B cell (primary cell): ENCODE measurements at regions not wholly inside any gene's neighbourhood (a gene's known extent, or its start where the extent isn't known, plus 50 kb on each side); places are given as distances from the start of the nearest gene placed in this dataset.

Source experiments
- ATAC-seq: fragments of 200-7000 bp; cut with Tn5 transposase; one replicate; pipeline ENCODE4 v1.10.0; 2021; ENCODE audit warnings: low read depth, mild to moderate bottlenecking, moderate number of reproducible peaks, moderate library complexity
- CTCF ChIA-PET: fragments of 350-600 bp; sonication (Branson Sonifier 250); formaldehyde crosslinking; loops from one replicate; lab custom pipeline; 2021; ENCODE audit warnings: antibody characterized with exemption, inconsistent platforms; lab: Charles Lee
- POLR2A ChIA-PET: fragments of 350-600 bp; sonication (Branson Sonifier 250); formaldehyde crosslinking; loops from one replicate; lab custom pipeline; 2021; ENCODE audit warnings: antibody characterized with exemption; lab: Charles Lee
- DNase-seq: peaks from one replicate; pipeline ENCODE4 v3.0.0; 2013
- H2AFZ ChIP-seq: 2 replicates; pipeline ENCODE4 v1.6.1; 2012; ENCODE audit warnings: mild to moderate bottlenecking, low read depth, low read length; ENCODE audit not compliant: insufficient read depth, poor library complexity, severe bottlenecking
- H3K27ac ChIP-seq, 2 donors: 1 replicate in 1 of 2; 2 replicates in 1 of 2; pipeline ENCODE4 v1.5.1; 2012 to 2013; ENCODE audit warnings: low read length in 2 of 2, mild to moderate bottlenecking in 2 of 2, moderate library complexity in 1 of 2
- H3K27me3 ChIP-seq, 4 experiments: fragments of 200-600 bp in 1 of 4; sonication (generic) in 1 of 4; replicated peaks in 1 of 4; 1 replicate in 2 of 4; 2 replicates in 2 of 4; pipeline versions ENCODE4 v1.6.1 to v1.7.0; 2013 to 2016; ENCODE audit warnings: low read length in 3 of 4, mild to moderate bottlenecking in 2 of 4, mixed read lengths in 1 of 4, moderate library complexity in 1 of 4; ENCODE audit not compliant: insufficient read depth in 4 of 4, control insufficient read depth in 3 of 4; ENCODE audit errors: control extremely low read depth in 1 of 4
- H3K36me3 ChIP-seq, 2 experiments: replicated peaks in 1 of 2; 1 replicate in 1 of 2; 2 replicates in 1 of 2; pipeline versions ENCODE4 v1.6.1 to v1.7.1; 2013; ENCODE audit warnings: low read length in 1 of 2; ENCODE audit not compliant: insufficient read depth in 2 of 2, control insufficient read depth in 1 of 2; ENCODE audit errors: control extremely low read depth in 1 of 2, extremely low read depth in 1 of 2
- H3K4me1 ChIP-seq, 2 donors: fragments of 200-600 bp in 1 of 2; sonication (generic) in 1 of 2; 1 replicate in 1 of 2; 2 replicates in 1 of 2; pipeline versions ENCODE4 v1.5.1 to v1.6.1; 2013 to 2017; ENCODE audit warnings: low read length in 2 of 2; ENCODE audit not compliant: control insufficient read depth in 2 of 2, insufficient read depth in 2 of 2
- H3K4me2 ChIP-seq: replicated peaks from 2 replicates; pipeline ENCODE3; 2012; ENCODE audit warnings: mild to moderate bottlenecking, low read depth, low read length; ENCODE audit not compliant: poor library complexity, severe bottlenecking
- H3K4me3 ChIP-seq, 5 experiments: fragments of 200-600 bp in 1 of 5; sonication (generic) in 1 of 5; 1 replicate in 3 of 5; 2 replicates in 2 of 5; pipeline versions ENCODE4 v1.5.1 to v1.7.0; 2011 to 2016; ENCODE audit warnings: low read length in 4 of 5, mild to moderate bottlenecking in 4 of 5, low read depth in 2 of 5, control low read depth in 1 of 5, moderate library complexity in 1 of 5; ENCODE audit not compliant: insufficient read depth in 1 of 5; ENCODE audit errors: control extremely low read depth in 1 of 5, extremely low read depth in 1 of 5
- H3K79me2 ChIP-seq: fragments of 200-600 bp; sonication (generic); one replicate; pipeline ENCODE4 v1.6.0; 2016; ENCODE audit warnings: low read length; ENCODE audit not compliant: control insufficient read depth, insufficient read depth
- H3K9ac ChIP-seq: fragments of 200-600 bp; sonication (generic); 2 replicates; pipeline ENCODE4 v1.6.1; 2017; ENCODE audit warnings: mild to moderate bottlenecking, low read length, moderate library complexity
- H3K9me3 ChIP-seq, 3 donors: one replicate each; pipeline versions ENCODE4 v1.6.1 to v1.7.1; 2013; ENCODE audit warnings: low read length in 2 of 3; ENCODE audit not compliant: control insufficient read depth in 2 of 3, insufficient read depth in 1 of 3; ENCODE audit errors: control extremely low read depth in 1 of 3
- H4K20me1 ChIP-seq: 2 replicates; pipeline ENCODE4 v1.6.0; 2012; ENCODE audit warnings: mild to moderate bottlenecking, low read length; ENCODE audit not compliant: insufficient read depth, control insufficient read depth, poor library complexity, severe bottlenecking
- H3K27ac Mint-ChIP-seq: one replicate; pipeline ENCODE4 v1.8.0; 2021; ENCODE audit warnings: mixed read lengths
- H3K27me3 Mint-ChIP-seq: one replicate; pipeline ENCODE4 v1.8.0; 2021; ENCODE audit warnings: mixed read lengths
- H3K4me1 Mint-ChIP-seq: one replicate; pipeline ENCODE4 v1.8.0; 2021; ENCODE audit warnings: mixed read lengths
- H3K4me3 Mint-ChIP-seq: one replicate; pipeline ENCODE4 v1.8.0; 2021; ENCODE audit warnings: mixed read lengths
- H3K9me3 Mint-ChIP-seq: one replicate; pipeline ENCODE4 v1.8.0; 2022; ENCODE audit warnings: mixed read lengths; ENCODE audit not compliant: insufficient read depth
- CTCF ChIP-seq: fragments of 200-600 bp; IDR thresholded peaks from one replicate; pipeline ENCODE4 v1.8.0; 2022; ENCODE audit warnings: antibody characterized with exemption, mild to moderate bottlenecking
- EZH2 ChIP-seq: IDR thresholded peaks from 2 replicates; pipeline ENCODE4 v1.6.1; 2012; ENCODE audit warnings: borderline replicate concordance, low read depth, mild to moderate bottlenecking, moderate library complexity, low read length; ENCODE audit not compliant: insufficient read depth, poor library complexity, severe bottlenecking
- WGBS: methylation state at CpG from one replicate; pipeline ENCODE4 v1.1.5; 2013; ENCODE audit warnings: missing lambda C conversion rate; ENCODE audit not compliant: insufficient coverage; 5-methylcytosine and 5-hydroxymethylcytosine counted together
- intact Hi-C: fragments of 100-400 bp; cut with micrococcal nuclease; formaldehyde crosslinking; loops from one replicate; pipeline ENCODE4 v1.10.0; 2022

GRCh38 chr2:7428454-7429204 is 511.4 kb downstream of the RNF144A start:
- intact Hi-C loops, result loop anchor here (5.0 kb wide), 2 partner anchors 229 to 331 kb away; no protein-coding TSS in a partner anchor
- H3K27ac Mint-ChIP-seq, result no peak overlapping the region
- Histone ChIP-seq H3K79me2 (no peaks in the 10 kb centered on the region), H2AFZ (no peak overlapping the region), H3K27ac (no peak overlapping the region), H3K36me3 (no peaks in the 10 kb centered on the region), H3K4me2 (no peak overlapping the region), H3K4me1 (peaks cover 11 to 14% of the 10 kb centered on the region in 2 donors), H3K9me3 (peaks cover 0 to 4% (median 0%) of the 10 kb centered on the region in 3 donors), H3K4me3 (no peak overlapping the region), H3K9ac (no peak overlapping the region), H4K20me1 (no peaks in the 10 kb centered on the region), H3K27me3 (peaks cover 0 to 41% (median 11%) of the 10 kb centered on the region in 4 experiments)
- ATAC-seq, result no peak
- ChIA-PET CTCF (interaction anchor here (0.7 to 4.1 kb wide), 10 partner anchors 11 to 1289 kb away, joined by 3 to 23 read pairs (median 7); partner anchors contain the start of gene ID2), POLR2A (no interaction called here)
- TF ChIP-seq CTCF, result no peak
- TF ChIP-seq EZH2, result no peak
- no peaks in the 10 kb centered on the region for H3K9me3 Mint-ChIP-seq
- H3K4me1 Mint-ChIP-seq, result peaks cover 7% of the 10 kb centered on the region
- peaks cover 55% of the 10 kb centered on the region for H3K27me3 Mint-ChIP-seq
- 88% methylated on average over 13 of the region's 15 CpGs for WGBS
- no peak for DNase-seq
- H3K4me3 Mint-ChIP-seq, result no peak overlapping the region

- Mint-ChIP-seq H3K4me1 (peaks cover 7% of the 10 kb centered on the region), H3K4me3 (no peak overlapping the region), H3K27ac (no peak overlapping the region), H3K9me3 (no peaks in the 10 kb centered on the region), H3K27me3 (peaks cover 52% of the 10 kb centered on the region)
- Histone ChIP-seq H3K4me3 (no peak overlapping the region), H3K9me3 (peaks cover 0 to 4% (median 0%) of the 10 kb centered on the region in 3 donors), H3K9ac (no peak overlapping the region), H2AFZ (no peak overlapping the region), H3K4me2 (no peak overlapping the region), H3K4me1 (peaks cover 11 to 14% of the 10 kb centered on the region in 2 donors), H3K27me3 (peaks cover 0 to 33% (median 11%) of the 10 kb centered on the region in 4 experiments), H4K20me1 (no peaks in the 10 kb centered on the region), H3K79me2 (no peaks in the 10 kb centered on the region), H3K36me3 (no peaks in the 10 kb centered on the region), H3K27ac (no peak overlapping the region)
- TF ChIP-seq CTCF, result no peak
- intact Hi-C loops, result loop anchor here (5.0 kb wide), 2 partner anchors 228 to 332 kb away; no protein-coding TSS in a partner anchor
- ATAC-seq, result no peak
- no peak for DNase-seq
- ChIA-PET CTCF (interaction anchor here (0.7 to 2.9 kb wide), 2 partner anchors 1255 to 1258 kb away, joined by 4 to 14 read pairs; no protein-coding TSS in a partner anchor), POLR2A (no interaction called here)
- WGBS, result 80% methylated on average over 1 of the region's 4 CpGs
These were observed 512.5 kb downstream of the RNF144A start for GRCh38 chr2:7429733-7430132.
